Activated CD4-positive, alpha-beta T cell treated with anti-CD3 and anti-CD28 coated beads, Interleukin-2, amount 50 U/mL, for 1 hour (primary cell): ENCODE measurements at regions not wholly inside any gene's neighbourhood (a gene's known extent, or its start where the extent isn't known, plus 50 kb on each side); places are given as distances from the start of the nearest gene placed in this dataset.

ENCODE experiments used
- DNase-seq: peaks from one replicate; pipeline ENCODE4 v3.0.0-alpha.2; 2020

- no peak for DNase-seq
Measured at GRCh38 chr2:41737888-41738287, 309.9 kb upstream of the PKDCC start.

DNA sequence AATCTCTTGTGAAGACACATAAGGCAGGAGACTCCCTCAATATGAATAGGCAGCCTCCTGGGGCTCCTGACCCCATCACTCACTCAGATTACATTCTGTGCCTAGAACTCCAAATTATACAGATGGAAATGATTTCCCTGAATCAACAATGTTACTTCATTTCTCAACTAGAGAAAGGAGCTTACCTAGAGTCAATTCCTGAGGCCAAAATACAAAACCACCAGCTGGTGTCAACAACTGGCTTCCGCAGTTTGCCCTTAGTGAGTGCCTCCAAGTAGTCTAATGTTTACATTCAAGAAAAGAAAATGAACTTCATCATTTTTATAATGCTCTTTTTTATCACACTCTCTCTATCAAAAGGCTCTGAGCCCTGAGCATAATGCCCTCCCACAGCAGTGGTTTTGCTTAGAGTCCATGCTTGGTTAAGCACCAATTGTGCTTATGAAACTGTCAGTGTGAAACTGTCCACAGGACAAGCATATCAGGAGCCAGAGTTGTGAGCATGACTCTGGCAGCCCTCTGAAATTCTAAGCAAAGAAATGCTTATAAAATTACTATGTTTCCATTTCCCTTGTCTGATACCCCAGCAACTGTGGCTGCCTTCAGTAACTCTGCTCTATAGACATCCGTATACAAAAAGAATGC, 305.7 kb upstream of the PKDCC start:
- DNase-seq = no peak

DNA sequence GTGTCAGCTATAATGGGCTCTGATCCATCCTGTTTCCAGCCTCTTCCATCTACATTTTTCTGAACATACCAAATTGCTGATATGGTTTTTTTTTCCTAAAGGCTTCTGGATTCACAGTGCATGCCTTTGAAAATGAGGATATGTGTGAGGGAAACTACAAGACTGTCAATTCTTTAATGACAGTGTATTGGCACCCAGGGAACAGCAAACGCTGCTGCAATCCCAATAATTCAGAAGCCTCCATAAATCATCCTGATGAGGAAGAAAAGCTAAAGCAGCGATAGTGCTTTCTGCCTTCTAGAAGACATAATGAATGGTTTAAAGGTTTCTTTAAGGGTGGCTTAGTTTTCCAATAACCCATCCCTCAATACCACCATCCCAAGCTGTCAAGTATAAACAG, 304.5 kb upstream of the PKDCC start:
- DNase-seq = no peak

DNA sequence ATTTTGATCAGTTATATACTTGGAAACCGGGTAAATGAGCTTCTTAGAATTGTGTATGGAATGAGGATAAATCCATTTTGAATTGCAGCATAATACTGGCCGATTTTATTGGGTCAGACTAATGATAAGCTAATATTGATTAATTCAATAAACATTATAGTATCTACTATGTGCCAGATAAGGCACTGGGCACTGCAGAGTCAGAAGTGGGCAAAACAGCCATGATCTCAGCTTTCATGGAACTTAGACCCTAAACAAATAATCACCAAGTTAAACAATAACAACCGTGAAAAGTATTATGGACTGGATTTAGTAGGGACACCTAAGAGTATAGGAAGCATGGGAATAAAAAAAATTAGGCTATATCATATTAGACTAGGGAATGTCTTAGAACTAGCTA, 297.0 kb upstream of the PKDCC start:
- no peak for DNase-seq

- no peak for DNase-seq
Measured at GRCh38 chr2:41759880-41760279, 287.9 kb upstream of the PKDCC start.

GRCh38 chr2:41763141-41763540, 284.7 kb upstream of the PKDCC start:
- DNase-seq = no peak

GRCh38 chr2:41764131-41764530, 283.7 kb upstream of the PKDCC start:
- no peak for DNase-seq

GRCh38 chr2:41764919-41765318, 282.9 kb upstream of the PKDCC start:
- DNase-seq = no peak

- no peak for DNase-seq
Measured at GRCh38 chr2:41768310-41768709, 279.5 kb upstream of the PKDCC start.

GRCh38 chr2:41771710-41772109, 276.1 kb upstream of the PKDCC start:
- no peak for DNase-seq

DNA sequence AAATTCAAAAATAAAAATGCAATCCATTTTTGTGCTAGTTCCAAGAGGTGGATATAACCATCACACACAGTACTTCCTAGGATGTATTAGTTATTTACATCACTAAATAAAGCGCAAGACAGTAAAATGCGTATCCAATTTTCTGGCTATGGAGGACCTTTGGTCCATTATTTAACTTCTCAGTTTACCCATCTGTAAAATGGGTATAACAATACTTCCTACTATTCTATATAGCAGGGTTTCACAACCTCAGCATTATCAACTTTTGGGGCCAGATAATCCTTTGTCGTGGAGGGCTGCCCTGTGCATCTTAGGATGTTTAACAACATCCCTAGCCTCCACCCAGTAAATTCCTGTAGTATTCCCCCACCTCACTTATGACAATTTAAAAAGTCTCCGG, 275.1 kb upstream of the PKDCC start:
- DNase-seq = no peak

DNA sequence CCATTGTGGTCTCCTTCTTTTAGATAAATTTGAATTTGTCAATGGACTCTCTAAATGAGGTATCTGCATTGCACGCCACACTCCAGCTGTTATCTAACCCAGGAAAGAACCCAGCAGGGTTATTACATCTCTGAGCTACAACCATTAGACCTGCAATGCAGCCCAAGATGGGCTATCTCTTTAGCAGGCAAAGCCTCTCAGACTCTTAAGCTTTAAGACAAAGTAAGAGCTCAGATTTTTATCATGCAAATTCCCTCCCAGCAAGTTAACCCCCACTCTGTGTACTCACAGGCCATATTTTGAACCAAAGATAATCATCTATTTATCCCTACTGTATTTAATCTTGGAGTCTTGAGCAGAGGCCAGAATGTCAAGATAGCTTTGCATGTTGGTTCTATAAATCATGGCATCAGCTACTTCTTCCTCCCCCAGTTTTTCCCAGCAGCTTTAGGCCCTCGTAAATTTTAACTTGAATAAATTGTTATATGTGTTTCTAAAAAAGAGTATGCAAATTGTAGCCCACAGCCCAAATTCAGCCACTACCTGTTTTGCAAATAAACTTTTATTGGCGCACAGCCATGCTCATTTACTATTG, 273.7 kb upstream of the PKDCC start:
- DNase-seq = no peak

GRCh38 chr2:41775366-41776025, 272.3 kb upstream of the PKDCC start:
- no peak for DNase-seq

DNA sequence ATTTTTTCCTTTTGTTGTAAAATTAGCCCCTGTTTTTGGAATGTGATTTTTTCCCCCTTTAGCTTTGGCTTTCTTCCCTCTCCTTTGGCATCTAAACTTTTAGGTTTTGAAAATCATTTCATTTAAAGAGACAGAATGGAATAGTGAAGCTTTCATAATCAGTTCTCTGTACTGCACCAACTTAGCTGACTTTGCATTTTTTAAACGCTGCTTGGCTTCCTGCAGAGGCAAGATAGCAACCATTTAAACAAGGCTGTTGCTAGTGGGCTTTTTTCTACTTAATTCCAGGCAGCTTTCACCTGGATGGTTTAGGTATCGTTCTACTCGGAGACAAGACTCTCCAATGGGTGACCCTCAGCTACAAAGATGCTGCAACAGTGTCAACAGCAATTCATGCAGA, 267.9 kb upstream of the PKDCC start:
- no peak for DNase-seq

GRCh38 chr2:41782306-41783158, 265.3 kb upstream of the PKDCC start:
- peak; percentile 4 for DNase-seq

GRCh38 chr2:41784496-41784895, 263.3 kb upstream of the PKDCC start:
- no peak for DNase-seq

- no peak for DNase-seq
Measured at GRCh38 chr2:41785251-41786022, 262.4 kb upstream of the PKDCC start.

DNA sequence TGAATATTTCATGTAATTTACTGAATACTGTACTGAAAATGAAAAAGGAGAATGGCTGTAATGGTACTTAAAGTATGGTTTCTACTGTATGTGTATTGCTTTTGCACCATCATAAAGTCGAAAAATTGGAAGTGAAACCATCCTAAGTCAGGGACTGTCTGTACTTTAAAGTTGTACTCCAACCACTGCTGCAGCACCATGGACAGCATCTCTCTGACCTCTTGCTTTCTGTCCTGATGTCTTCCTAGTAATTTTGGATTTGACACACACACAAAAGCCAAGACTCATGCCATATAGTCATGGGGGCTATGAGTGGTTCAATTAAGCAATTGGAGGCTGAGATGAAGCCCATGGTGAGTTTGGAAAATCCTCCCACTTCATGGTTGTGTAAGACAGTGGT, 256.3 kb upstream of the PKDCC start:
- DNase-seq = no peak

DNA sequence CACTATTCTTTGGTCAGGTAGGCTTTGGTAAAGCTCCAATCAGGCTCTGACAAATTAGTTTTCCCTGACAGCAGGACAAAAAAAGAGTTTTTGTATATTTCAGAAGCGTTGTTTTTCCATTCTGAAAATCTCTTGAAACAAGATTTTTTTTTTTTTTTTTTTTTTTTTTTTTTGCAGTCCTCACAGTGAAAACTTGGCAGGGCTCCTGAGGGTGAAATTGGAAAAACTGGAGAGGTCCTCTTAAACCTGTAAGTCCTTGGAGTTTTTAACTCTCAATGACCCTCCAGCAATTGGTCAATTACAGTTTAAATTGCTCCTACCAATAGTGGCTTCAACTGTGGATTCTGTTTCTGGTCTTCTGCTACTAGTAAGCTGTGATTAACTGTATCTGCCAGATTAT, 244.5 kb upstream of the PKDCC start:
- DNase-seq = no peak

DNA sequence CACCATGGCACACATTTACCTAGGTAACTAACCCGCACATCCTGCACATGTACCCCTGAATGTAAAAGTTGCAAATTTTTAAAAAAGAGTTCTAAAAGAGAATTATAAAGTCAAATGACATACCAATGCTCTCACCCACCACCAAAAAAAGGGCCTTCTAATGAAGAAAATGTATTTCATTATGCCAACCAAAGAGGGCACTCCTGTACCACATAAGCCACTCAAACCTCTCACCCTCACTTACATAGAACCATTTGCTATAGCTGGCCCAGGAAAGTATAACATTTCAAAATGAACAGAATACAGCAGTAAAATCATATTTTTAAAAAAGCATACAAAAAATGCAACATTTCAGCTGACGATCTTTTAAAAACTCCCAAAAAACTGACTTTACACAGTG, 241.5 kb upstream of the PKDCC start:
- DNase-seq = no peak

DNA sequence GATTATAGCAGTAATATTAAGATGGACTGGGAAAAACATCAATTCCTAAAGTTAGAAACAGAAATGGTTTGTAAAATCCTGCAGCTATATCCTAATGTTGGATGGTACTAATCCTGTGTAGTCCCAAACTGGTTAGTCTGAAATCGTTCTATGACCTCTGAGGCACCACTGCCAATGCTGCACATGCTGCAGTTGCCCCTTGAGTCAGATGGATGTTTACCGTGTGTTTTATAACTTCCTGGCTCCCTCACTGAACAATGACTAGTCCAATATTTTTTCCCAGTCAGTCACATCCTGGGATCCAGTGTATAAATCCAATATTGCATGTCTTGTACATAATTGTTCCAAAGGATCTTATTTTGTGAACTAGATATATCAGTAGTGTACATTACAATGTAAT, 226.7 kb upstream of the PKDCC start:
- no peak for DNase-seq

GRCh38 chr2:41826921-41827320, 220.9 kb upstream of the PKDCC start:
- no peak for DNase-seq
